Esophagus muscularis mucosa (tissue), 4 donors: ENCODE measurements at regions not wholly inside any gene's neighbourhood (a gene's known extent, or its start where the extent isn't known, plus 50 kb on each side); places are given as distances from the start of the nearest gene placed in this dataset.

Experiments used
- CTCF ChIP-seq, 3 experiments: fragments of 200-600 bp in 2 of 3; fragments of 450-650 bp in 1 of 3; sonication (generic) in 2 of 3; IDR thresholded peaks; one replicate each; pipeline ENCODE4 v1.5.1; 2017 to 2019; ENCODE audit warnings: antibody characterized with exemption in 3 of 3, mild to moderate bottlenecking in 2 of 3, moderate library complexity in 1 of 3
- EP300 ChIP-seq: sonication (generic); formaldehyde crosslinking; IDR thresholded peaks from one replicate; pipeline ENCODE4 v1.6.1; 2017; ENCODE audit warnings: antibody characterized with exemption
- POLR2A ChIP-seq: fragments of 450-650 bp; IDR thresholded peaks from one replicate; pipeline ENCODE4 v1.6.1; 2017; ENCODE audit warnings: antibody characterized with exemption, moderate library complexity, mild to moderate bottlenecking, low read depth

DNA sequence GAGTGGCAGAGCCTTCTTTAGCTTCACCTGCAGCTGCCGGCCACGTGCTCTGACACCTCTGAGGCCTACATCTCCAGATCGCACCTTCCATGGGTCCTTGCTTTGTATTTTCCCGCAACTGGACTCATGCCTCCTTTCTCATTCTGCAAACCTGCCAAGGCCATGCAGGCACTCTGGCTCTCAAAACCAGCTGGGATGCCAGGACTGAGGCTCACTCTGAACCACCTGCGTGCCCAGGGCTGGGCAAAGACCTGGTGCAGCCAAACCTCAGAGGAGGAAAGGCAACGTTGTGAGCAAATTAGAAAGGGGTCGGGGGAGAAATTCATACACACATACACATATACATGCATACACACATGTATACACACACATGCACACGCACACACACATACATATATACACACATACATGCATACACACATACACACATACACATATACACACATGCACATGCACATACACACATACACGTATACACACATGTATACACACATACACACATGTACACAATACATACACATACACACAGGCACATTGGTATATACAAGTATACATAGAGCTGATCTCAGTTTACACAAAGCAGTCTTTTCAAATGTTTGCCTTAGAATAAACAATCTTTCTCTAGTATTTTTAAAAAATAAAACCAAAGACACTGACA is 125.2 kb downstream of the RTP5 start:
- TF ChIP-seq CTCF (IDR thresholded peaks at IDR 0.05), result no peak
- no peak for TF ChIP-seq POLR2A
- no peak for TF ChIP-seq EP300
